HEK293 (cell line): ENCODE measurements at regions not wholly inside any gene's neighbourhood (a gene's known extent, or its start where the extent isn't known, plus 50 kb on each side); places are given as distances from the start of the nearest gene placed in this dataset.

Experiments used
- SETDB1 ChIP-seq: IDR thresholded peaks from one replicate; pipeline ENCODE4 v1.6.1; 2017; ENCODE audit warnings: mild to moderate bottlenecking, low read length, moderate library complexity, mixed read lengths; ENCODE audit not compliant: insufficient read length
- TF ChIP-seq, protein P1 (sequence below): fragments of 450-650 bp; formaldehyde crosslinking; IDR thresholded peaks from 2 replicates; pipeline ENCODE4 v1.5.1; 2016; ENCODE audit warnings: missing biosample characterization, missing genetic modification characterization

- TF ChIP-seq, protein P1, sequence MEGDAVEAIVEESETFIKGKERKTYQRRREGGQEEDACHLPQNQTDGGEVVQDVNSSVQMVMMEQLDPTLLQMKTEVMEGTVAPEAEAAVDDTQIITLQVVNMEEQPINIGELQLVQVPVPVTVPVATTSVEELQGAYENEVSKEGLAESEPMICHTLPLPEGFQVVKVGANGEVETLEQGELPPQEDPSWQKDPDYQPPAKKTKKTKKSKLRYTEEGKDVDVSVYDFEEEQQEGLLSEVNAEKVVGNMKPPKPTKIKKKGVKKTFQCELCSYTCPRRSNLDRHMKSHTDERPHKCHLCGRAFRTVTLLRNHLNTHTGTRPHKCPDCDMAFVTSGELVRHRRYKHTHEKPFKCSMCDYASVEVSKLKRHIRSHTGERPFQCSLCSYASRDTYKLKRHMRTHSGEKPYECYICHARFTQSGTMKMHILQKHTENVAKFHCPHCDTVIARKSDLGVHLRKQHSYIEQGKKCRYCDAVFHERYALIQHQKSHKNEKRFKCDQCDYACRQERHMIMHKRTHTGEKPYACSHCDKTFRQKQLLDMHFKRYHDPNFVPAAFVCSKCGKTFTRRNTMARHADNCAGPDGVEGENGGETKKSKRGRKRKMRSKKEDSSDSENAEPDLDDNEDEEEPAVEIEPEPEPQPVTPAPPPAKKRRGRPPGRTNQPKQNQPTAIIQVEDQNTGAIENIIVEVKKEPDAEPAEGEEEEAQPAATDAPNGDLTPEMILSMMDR (tag by site-specific recombination), result no peak
- no peak for TF ChIP-seq SETDB1
Measured at GRCh38 chr12:88897723-88898122, 317.5 kb upstream of the KITLG start.
